Spleen (tissue), 7 donors: ENCODE measurements at regions not wholly inside any gene's neighbourhood (a gene's known extent, or its start where the extent isn't known, plus 50 kb on each side); places are given as distances from the start of the nearest gene placed in this dataset.

Source experiments
- CTCF ChIP-seq, 11 experiments: fragments of 200-600 bp in 7 of 11; fragments of 450-650 bp in 4 of 11; sonication (generic) in 4 of 11; IDR thresholded peaks in 8 of 11; conservative IDR thresholded peaks in 3 of 11; 1 replicate in 7 of 11; 2 replicates in 4 of 11; pipeline versions ENCODE4 v1.4.0 to v1.8.0; 2016 to 2021; ENCODE audit warnings: antibody characterized with exemption in 11 of 11, inconsistent platforms in 4 of 11, mild to moderate bottlenecking in 1 of 11
- POLR2A ChIP-seq, 3 donors: fragments of 450-650 bp; IDR thresholded peaks; one replicate each; pipeline ENCODE4 v1.5.1; 2017; ENCODE audit warnings: antibody characterized with exemption in 3 of 3, mild to moderate bottlenecking in 1 of 3
- POLR2AphosphoS5 ChIP-seq, 3 donors: sonication (generic); formaldehyde crosslinking; IDR thresholded peaks; one replicate each; pipeline ENCODE4 v1.5.1; 2017; ENCODE audit warnings: antibody characterized with exemption in 3 of 3
- donor health status: DM: no; HTN: no; CAD: no; lungs with moderate emphysema.
- donor health status: DM: no; HTN: no; CAD: no.
- donor health status: DM: no; HTN: no; CAD: no.

- TF ChIP-seq CTCF (IDR thresholded peaks at IDR 0.05 in 8 of 11, conservative IDR thresholded peaks at IDR 0.05 in 3 of 11), result no peak
- TF ChIP-seq POLR2A (IDR thresholded peaks at IDR 0.05), result no peak
- no peak for TF ChIP-seq POLR2AphosphoS5 (IDR thresholded peaks at IDR 0.05)
Measured at GRCh38 chr6:147627411-147627810, 118.9 kb downstream of the SAMD5 start.
